NCI-H1105 (cell line): ENCODE measurements at regions not wholly inside any gene's neighbourhood (a gene's known extent, or its start where the extent isn't known, plus 50 kb on each side); places are given as distances from the start of the nearest gene placed in this dataset.

Experiments used
- DNase-seq: peaks from one replicate; lab custom pipeline; 2025; lab: John Stamatoyannopoulos, UW

DNA sequence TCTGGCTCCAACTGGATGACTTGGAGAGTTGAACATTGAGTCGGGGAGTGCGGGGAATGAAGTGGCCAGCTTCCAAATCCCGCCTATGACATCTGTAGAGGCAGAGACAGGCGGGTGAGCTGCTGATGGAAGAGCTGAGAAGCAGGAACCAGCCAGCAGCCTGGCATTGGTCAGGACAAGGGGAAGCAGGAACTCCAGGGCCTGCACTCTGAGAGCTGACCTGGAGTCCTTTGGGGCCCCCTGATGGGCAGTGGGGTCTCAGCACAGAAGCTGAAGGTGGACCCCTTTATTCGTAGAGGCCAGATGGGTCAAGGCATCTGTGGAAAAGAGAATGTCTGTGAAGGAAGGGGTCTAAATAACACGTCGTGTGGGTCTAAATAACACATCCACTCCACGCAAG, 57.0 kb downstream of the SEC61G start:
- no peak for DNase-seq

DNA sequence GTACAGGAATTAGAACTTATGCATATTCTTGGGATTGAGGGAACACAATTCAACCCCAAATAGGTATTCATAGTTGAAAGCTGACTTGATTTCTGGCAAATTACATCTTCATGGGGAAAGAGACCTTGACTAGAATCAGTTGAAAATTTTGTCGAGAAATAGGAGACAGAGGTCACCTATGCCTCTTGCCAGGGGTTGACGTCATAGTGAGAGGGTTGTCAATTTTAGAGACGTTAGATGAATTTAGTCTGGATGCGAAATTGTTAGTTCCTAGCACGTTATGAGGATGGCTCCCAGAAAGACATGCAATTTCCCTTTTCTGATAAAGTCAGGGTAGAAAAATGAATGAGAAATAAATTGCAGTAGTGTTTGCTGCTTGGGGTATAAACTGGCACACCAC, 59.3 kb downstream of the SEC61G start:
- DNase-seq, result no peak

DNA sequence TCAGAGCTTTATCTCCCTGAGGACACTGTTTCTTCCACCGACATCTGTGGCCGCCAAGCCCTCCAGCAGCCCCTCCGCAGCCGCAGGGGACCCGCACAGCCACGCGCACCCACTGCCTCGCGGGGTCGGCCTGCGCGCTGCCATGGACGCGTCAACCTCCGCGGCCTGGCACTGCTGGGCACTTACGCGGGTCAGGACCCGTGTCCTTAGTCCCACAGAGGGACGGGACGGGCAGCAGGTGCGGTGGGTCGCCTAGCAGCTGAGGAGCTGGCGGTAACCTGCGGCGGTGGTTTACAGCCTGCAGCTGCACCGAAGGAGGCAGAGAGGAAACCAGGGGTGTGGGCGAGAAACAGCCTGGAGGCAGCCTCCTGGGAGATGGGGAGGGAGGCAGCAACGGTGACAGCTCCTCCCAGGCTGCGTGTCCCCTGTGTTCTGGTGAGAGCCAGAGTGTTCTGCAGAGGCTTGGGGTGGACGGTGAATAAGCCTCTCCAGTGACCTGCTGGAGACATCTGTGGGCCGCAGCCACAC, 61.3 kb downstream of the SEC61G start:
- no peak for DNase-seq

DNA sequence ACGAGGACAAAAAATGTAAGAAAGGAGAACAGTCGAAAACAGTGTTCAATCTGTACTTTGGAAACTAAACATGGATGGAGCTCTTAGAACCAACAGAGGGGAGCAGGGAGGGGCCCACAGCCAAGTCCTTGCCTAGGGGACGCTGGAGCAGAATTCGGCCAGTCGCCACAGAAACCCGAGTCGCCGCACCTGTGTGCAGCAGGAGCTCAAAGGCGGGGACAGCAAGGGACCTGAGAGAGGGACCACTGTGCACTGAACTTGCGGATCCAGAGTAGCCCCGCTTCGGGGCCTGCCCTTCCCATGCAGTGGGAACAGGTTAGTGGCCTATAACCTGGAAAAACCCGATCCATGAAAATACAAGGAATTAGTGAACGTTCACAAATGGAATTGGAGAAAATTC, 68.1 kb downstream of the SEC61G start:
- no peak for DNase-seq

DNA sequence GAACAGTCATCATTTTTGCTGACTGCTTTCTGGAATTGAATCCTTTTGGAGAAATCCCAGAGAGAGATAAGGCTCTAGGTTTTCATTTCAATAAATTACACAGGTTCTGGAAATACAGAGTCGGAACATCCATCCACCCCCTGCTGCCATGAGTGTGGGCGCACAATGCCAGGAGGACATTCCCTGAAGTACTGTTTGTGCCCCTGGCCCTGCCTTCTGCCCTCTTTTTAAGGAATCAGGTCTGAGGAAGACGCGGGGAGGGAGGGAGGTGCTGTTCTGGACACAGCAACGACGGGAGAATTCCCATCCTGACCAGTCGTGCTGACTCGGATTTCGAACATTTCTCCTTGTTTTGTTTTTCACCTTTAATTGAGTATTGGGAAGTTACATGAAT, 69.0 kb downstream of the SEC61G start:
- DNase-seq, result no peak

DNA sequence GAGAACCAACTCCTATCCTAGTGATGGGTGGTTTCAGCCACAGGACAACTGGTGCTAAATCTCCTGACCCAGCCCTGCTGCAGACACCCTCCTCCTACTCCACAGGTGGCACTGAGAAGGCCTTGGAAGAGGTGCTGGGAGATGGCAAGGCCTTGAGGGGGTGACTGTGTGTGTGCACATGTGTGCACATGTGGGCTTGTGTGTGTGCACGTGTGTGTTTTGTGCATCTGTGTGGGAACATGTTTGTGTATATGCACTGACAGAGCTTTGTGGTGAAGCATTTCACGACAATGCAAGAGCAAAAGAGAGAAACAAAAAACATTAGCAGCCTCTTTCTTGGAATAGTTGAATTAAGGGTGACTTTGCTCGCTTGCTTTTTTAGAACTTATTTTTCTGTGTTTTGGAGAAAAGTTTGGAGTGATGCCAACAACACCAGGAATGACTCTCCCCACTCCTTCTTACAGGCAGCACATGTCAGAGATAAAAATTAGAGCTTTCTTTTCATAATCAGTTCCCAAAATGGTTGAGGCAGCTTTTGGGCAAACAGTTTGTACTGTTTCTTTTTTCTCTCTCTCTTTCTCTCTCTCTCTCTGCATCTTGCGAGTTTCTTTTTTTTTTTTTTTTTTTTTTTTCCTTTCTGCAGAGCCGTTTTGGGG, 69.5 kb downstream of the SEC61G start:
- DNase-seq, result no peak

DNA sequence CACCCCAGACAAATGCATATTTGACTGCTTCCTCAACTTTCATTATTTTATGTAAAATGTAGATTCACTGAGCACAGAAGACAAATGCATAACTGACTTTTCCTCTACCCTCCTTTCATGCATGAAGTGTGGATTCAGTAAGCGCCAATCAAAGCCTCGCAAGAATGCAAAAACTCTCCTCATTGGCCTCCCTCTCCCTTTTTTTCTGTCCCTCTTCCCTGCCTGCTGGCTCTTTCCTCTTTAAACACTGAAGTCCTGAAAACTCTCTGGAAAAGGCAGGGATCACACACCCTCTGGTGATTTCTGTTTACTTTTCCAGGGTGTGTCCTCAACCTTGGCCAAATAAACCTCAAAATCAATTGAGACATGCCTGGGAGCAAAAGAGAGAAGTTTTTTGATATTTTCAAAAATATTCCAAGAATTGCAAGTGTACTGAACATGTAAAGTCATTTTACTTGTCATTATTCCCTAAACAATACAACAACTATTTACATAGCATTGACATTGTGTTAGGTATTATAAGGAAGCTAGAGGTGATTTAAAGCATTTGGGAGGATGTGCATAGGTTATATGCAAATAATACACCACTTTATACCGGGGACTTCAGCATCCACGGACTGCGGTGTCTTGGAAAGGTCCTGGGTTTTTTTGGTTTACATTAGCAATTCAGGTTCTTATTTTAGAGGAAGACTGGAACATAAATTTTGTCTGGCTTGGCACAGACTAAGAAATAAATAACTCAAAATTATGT, 71.4 kb downstream of the SEC61G start:
- DNase-seq, result no peak

DNA sequence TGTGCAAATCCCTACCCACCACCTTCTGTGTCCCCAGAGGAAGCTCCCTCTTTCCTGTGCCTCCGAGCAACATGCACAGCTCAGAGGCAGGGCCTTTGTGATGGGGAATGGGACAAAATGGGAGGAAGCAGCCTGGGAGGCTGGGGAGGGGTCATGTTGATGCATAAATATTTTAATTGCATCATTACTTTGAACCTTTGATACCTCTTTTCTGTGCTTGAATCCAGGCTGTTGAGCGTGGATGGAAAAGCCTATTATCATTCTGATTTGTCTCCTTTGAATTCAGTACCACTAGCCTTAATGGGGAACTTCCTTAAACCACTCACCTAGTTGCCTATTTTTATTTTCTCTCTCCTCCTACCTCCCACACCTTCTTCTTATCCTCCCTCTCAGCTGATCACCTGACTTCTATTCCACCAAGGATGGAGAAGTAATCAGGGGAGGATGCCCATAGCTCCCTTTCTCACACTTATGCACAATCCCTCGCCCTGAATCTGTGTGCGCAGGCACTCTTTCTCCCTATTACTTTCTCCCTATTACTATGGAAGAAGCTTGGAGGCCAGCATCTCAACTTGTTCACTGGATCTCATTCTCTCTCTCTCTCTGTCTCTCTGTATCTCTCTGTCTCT, 78.5 kb downstream of the SEC61G start:
- no peak for DNase-seq

DNA sequence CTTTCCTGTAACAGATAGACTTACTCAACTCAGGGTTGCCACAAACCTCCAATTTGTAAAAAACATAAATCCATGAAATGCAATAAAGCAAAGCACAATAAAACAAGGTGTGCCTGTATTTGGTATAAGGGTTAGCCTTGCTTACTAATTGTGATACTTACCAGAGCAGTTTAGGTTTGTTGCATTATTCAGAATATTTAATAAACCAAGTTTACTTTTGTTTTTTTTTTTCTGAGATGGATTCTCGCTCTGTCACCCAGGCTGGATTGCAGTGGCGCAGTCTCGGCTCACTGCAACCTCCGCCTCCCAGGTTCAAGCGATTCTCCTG, 79.6 kb downstream of the SEC61G start:
- no peak for DNase-seq

DNA sequence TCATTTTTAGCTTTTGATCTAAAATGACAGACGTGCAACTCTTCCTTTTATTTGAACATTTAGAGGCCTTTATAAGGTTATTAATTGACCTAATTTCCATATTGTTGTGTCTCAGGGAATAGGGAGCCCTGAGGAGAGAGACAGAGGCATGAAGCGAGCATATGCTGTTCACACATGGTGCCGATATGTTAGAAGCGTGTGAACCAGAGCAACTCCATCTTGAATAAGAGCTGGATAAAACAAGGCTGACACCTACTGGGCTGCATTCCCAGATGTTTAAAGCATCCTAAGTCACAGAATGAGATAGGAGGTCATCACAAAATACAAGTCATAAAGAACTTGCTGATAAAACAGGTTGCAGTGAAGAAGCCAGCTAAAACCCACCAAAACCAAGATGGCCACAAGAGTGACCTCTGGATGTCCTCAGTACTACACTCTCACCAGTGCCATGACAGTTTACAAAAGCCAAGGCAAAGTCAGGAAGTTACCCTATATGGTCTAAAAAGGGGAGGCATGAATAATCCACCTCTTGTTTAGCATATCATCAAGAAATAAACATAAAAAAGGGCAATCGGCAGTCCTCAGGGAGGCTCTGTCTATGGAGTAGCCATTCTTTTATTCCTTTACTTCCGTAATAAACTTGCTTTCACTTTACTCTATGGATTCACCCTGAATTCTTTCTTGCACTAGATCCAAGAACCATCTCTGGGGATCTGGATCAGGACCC, 80.1 kb downstream of the SEC61G start:
- no peak for DNase-seq

DNA sequence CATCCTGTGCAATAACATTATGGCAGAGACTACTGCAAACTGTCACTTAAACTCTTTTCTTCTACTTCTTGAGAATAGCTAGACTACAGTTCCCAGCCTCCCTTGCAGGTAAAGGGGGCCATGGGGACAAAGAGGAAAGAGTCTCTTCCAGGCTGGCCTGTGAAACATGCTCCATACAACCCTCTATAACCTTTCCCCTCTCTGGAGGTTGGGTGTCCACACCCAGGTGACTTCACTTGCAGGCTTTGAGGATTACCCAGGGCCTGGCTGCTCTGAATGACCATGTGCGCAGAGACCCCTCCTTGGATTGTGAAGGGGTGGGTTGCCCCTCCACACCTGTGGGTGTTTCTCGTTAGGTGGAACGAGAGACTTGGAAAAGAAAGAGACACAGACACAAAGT, 84.1 kb downstream of the SEC61G start:
- no peak for DNase-seq

DNA sequence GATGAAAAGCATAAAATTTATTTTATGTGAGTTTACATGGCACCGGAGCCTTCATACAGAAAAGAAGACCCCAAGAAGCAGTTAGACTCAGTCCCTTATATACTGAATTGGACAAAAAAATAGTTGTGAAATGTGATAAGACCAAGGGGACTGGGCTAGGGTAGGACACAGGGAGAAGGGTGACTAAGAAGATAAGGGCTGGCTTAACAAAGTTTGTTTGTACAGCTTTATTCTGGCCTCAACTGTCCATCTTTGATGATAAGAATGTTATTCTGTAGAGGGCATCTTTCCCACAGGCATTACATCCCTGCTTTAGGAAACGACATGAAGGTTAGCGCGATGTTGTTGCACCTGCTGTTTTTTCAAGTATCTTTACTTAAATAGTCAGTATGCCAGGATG, 86.5 kb downstream of the SEC61G start:
- DNase-seq, result no peak

DNA sequence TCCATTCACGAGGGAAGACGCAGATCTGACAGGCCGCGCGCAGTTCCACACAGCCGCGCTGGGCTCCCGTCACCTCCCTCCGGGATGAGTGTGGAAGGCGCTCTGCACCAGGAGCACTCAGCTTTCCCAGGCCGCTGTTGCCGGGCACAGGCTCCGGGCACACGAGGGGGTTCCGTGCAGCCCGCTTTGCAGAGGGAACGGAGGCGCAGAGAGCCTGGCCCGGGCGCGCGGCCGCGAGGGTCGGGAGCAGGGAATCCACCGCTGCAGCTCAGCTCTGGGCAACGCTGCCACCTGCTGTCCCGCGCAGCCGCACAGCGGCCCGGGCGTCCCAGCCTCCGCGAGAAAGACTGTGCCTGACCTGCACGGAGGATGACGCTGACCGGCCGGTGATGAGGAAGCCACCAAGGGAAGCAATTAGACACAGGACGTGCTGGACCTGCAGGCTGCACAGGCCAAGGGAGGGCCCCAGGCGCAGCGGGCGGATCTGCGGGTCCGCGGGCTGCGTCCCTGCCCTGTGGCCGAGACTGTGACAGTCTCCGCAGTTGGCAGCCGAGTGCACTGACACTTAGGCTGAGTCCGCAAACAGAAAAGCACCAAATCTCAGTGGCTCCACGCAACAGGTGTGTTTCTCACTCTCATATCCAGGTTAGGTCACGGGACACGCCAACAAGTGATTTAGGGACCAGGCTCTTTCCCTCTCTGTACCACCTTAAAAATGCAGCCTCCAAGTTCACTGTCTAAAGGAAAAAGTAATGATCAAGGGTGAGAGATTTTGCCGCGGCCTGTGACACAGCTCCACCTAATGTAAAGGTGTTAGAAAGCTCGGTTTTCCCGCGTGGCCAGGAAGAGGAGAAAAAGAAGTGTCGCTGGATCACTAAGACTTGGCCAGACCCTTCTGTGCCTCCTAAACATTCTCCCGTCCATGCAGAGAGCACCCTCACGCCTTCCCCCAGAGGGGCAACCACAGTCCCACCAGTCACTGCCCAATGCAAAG, 94.5 kb downstream of the SEC61G start:
- peak; percentile 43 for DNase-seq

DNA sequence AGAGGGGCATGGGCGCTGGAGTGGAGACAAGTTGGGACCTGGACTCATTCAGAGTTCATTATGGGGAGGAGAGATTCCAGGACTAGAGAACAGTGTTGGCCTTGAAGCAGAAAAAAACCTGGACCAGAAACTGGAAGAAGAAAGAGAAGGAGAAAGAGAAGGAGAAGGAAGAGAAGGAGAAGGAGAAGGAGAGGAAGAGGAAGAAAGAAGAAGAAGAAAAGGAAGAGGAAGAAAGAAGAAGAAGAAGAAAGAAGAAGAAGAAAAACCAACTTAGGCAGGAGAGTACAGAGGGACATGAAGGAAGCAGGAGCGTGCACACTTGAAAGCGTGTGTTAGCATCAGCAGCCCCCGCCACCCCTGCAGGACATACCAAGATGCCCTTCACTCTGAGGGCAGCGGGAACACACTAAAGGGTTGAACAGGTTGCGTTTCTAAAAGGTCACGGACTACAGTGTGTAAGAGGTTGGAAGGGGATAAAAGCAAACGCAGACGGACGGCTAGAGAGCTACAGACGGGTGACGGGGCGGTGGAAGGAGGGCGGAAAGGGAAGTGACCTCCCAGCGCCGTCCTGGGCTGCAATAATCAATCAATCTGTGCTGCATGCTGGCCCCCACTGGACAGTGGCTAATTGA, 95.3 kb downstream of the SEC61G start:
- DNase-seq, result no peak

DNA sequence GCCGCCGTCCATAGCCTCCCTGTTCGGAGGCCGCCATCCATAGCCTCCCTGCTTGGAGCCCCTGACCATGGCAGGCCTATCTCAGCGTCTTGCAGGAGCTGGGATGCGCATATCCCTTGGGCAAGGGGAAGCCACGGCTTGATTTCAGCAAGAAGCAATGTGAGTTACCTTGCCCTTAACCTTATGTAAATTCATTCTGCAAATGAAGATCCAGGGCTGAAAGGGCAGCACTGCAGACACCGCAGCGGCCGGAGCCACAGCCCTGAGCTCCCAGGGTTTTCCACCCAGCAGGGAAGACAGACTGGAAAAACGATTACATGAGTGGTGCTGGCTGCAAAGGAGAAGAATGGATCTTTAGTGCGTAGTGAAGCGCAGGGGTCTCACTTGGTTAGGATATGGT, 95.8 kb downstream of the SEC61G start:
- no peak for DNase-seq

DNA sequence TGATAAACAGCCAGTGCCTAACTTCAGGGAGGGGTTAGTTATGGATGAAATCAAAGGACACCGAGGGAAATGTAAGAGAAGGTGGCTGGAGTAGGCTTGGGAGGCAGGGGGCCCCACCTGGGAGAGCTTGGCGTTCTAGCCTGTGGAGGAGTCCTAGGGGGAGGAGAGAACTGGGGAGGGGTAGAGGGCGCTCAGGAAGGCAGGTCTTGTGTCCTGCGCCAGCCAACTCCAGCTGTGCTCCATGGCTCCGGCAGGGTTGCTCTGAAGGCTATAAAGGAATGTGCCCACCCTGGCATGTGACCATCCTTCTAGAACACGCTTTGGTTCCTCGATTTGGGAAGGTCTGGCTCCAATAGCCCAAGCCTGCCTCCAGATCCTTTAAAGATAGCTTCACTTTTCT, 96.3 kb downstream of the SEC61G start:
- DNase-seq, result no peak

DNA sequence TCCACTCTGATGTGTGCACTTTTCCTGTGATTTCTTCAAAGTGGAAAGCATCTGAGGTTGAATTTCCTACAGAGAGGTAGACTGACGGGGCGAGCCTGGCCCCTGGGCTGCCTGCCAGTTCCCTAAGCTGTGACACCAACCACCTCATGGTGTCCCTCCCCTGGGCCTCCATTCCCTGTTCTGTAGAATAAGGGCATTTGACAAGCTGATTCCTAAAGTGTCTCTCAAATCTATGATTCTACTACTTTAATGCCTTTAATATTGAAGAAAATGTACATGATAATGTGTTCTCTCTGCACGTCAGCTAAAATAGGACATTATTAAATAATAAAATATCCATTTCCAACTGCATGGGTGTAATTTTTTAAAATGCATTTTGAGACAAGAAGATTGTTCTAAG, 105.1 kb downstream of the SEC61G start:
- DNase-seq, result no peak

DNA sequence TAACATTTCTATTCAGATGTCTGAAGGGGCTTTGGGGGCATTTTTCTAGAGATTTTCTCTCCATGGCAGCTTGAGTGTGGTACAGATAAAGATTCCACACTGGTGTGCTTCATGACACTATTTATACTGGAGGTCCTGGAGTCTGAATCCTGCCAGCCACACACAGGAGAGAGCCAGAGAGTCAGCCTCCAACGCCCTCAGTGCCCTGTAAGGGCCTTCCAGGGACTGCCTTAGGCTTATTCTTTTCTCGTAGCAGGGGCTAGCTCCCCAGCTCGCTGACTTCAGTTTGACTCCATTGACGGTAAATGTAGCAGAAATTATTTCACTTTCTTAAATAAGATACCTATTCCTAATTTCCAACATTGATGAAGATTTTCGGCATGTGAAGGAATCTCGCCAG, 100.9 kb downstream of the VSTM2A start:
- no peak for DNase-seq

DNA sequence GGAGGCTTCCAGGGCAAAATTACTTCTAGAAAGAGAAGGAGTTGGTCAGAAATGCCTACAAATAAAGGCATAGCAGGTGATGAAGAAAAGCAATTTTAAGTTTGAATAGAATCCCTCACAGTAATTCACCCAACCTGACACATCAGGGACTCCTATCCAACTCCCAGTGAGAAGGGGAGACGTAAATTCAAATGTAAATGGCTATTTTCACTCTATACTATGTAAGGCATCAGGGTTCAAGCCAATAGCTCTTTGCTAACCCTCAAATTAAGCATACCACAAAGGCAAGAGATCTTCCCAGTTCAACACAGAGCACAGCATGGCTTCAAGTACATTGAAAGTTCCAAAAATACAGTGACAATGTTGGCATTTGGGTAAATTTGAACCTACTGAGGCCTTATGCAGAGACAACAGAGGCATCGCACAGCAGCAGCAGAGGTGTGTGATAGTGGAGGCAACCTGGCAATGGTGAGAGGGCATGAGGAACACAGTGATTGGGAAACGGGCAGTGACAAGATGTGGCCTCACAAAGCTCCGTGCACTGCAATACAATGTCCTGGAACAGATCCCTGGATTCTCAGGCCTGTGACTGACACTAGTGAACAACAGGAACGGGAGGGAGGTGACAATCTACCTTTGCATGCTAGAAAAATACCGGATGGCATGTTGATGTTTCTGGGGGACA, 95.7 kb downstream of the VSTM2A start:
- DNase-seq, result no peak

DNA sequence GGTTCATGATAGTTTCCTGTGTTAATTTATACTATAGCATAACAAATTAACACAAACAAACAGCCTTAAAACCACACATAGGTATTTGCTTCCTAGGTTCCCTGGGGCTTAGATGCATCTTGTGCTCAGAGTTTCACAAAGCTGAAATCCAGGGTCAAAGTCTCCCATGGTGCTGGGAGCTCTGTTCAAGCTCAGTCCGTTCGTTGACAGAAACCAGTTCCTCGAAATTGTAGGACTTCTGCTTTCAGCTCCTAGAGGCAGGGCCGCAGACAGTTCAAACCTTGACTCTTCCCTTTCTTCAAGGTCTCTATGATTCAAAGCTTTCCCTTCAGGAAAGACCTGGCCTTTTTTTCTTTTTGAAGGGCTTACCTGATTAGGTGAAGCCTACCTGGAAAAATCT, 90.5 kb downstream of the VSTM2A start:
- DNase-seq, result no peak
